HG03575 (cell line): ENCODE measurements at regions not wholly inside any gene's neighbourhood (a gene's known extent, or its start where the extent isn't known, plus 50 kb on each side); places are given as distances from the start of the nearest gene placed in this dataset.

ENCODE experiments used
- ATAC-seq: cut with Tn5 transposase; IDR thresholded peaks from one replicate; pipeline ENCODE4 v1.9.1; 2021; ENCODE audit not compliant: unreplicated experiment, insufficient number of reproducible peaks, low FRiP score; ENCODE audit errors: extremely low read depth

DNA sequence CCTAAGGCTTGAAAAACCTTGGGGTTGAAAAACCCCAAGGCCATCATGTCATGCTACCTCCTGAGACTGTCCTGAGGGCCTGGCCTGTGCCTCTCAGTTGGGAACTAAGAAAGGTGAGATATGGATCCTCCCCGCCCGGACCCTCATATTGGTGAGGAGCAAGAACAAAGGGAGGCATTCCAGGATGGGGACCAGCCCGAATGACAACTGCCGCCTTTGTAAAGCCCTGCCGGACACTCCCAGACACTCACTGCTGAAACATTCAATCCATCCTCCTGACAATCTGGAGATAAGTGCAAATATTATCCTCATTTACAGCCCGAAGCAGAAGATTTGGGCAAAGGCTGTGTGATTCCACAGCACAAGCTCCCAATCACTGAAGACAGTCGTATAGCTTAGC lies 298.3 kb downstream of the NSG2 start:
- no peak for ATAC-seq

DNA sequence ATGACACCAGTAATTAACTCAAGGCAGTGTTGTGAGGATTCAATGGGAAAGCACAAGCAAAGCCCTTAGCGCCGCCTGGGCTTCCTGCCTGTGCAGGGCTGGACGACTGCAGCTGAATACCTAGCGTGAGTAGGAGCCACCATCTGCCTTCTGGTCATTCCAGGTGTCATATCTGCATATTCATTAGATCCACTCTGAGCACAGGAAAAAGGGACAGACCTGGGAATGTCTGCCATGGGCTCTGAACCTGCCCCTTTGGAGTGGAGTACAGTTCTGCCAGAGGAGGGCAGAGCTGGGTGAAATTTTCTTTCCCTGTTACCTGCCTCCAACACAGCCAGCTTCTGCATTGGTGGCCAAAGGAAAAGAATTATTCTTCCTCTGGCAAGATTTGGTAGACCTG lies 298.8 kb downstream of the NSG2 start:
- ATAC-seq: no peak

DNA sequence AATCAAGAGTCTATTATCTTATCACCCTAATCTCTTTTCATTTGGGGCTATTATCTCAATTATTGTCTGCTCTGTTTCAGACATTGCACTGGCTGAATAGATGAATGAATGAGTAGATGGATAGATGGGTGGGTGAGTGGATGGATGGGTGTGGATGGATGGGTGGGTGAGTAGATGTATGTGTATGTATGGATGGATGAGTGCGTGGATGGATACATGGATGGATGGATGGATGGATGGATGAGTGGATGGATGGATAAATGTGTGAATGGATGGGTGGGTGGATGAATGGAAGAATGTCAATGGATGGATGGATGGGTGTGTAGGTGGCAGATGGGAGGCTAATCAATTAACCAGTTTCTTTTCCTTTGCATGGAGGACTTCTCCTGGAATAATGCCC lies 301.7 kb downstream of the NSG2 start:
- ATAC-seq: no peak

- no peak for ATAC-seq
These were observed 302.9 kb downstream of the NSG2 start for GRCh38 chr5:174348311-174348981.

GRCh38 chr5:174352681-174353080 lies 307.2 kb downstream of the NSG2 start:
- ATAC-seq: no peak

DNA sequence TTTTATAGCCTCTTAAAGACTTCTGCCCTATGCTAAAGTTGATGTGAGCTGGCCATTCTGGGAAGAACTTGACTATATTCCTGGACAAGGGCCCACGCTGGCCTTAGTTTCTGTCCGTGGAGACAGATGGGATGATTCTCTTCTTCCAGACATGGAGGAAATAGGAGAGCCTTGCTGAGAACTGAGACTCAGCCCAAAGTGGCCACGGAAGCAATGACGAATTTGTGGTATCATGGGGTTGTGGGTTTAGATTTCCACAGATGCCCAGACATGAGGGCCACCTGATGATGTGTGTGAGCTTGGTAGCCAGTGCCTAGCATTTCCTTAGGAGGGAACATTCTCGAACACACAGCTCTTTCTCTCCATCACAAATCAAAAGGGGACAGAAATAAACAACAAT lies 309.1 kb downstream of the NSG2 start:
- no peak for ATAC-seq

- no peak for ATAC-seq
These were observed 309.7 kb downstream of the NSG2 start for GRCh38 chr5:174355208-174355612.

DNA sequence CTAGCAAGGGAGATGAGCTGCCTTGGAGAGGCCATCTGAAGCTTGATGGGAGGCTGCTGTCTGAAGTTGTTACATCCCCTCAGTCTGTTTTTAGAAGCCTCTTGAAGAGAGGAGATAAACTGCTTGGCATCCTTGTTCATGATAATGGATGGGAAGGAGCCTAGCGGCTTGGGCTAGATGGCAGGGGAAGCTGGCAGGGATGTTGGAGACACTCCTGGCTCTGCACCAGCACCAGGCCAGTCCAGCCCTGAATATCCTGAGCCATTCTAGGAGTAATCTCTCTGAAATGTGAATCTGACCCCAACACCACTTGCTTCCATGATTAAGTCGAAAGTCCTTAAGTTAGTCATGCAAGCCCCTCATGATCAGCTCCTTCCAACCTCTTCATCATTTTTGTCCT lies 310.5 kb downstream of the NSG2 start:
- ATAC-seq: no peak

GRCh38 chr5:174356536-174356935 lies 311.0 kb downstream of the NSG2 start:
- ATAC-seq: no peak

DNA sequence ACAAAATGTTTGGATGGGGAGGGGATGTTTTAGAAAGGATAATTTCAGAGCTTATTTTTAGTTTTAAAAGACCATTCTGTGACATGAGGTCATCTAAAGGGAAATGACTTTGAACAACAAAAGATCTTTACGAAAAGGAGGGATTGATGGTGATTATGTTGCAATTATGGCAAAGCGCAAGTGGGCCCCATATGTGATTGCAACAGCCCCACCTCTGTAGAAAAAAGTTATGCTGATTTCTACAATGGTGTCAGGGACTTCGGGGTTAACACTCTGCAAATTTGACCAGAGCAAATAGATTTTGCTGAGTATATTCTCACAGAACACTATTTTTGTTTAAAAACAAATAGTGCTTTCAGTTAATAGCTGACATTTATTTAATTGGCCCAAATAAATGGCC lies 312.8 kb downstream of the NSG2 start:
- ATAC-seq: no peak

DNA sequence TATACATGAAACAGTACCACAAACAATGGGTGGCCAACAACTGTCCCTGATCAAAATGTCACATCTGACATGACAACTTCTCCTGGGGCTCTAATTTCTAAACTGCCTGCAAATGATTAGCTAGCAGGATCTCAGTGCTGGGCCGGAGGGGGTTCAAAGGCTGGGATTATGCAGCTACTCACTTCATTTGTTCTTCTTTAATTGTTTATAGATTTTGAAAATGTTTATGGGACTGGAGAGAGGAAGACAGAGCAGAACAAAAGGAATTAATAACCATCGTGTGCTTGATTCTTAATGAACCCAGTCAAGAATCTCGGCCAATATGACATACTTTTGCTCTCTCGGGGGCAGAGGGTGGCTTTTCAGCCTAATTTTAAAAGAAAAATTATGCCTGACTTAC lies 313.6 kb downstream of the NSG2 start:
- ATAC-seq: no peak

DNA sequence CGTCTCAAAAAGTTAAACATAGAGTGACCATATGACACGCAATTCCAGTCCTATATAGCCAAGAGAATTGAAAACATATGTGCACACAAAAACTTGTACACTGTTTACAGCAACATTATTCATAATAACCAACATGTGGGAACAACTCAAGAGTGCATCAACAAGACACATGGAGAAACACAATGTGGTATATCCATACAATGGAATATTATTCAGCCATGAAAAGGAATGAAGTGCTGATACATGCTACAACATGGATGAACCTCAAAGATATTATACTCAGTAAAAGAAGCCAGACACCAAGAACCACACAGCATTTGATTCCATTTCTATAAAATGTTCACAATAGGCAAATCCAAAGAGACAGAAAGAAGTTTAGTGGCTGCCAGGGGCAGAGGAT lies 317.0 kb downstream of the NSG2 start:
- ATAC-seq: no peak

GRCh38 chr5:174363934-174364333 lies 318.4 kb downstream of the NSG2 start:
- no peak for ATAC-seq

- no peak for ATAC-seq
These were observed 319.2 kb downstream of the NSG2 start for GRCh38 chr5:174364676-174365075.

DNA sequence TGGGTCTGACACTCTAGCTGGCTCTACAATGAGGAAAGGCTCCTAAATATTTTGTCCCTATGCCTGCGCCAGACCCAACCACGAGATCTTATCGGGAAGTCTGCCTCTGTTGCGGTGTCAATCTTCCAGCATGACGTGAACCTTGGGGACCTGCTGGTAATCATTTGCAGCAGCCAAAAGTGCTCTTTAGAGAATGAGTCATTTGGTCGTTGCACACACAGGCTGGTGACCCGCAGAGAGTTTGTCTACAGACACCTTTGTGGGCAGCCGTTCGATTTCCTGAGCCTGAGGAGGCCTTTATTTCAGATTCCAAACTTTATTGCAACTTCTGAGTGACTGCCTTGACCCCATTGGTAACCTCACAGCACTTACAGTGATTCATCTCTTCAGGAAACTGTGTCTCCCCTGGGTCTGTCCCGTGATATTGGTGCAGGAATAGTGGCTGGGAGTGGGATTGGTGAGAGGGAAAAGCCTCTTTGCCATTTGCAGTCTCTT lies 326.1 kb downstream of the NSG2 start:
- ATAC-seq: no peak

DNA sequence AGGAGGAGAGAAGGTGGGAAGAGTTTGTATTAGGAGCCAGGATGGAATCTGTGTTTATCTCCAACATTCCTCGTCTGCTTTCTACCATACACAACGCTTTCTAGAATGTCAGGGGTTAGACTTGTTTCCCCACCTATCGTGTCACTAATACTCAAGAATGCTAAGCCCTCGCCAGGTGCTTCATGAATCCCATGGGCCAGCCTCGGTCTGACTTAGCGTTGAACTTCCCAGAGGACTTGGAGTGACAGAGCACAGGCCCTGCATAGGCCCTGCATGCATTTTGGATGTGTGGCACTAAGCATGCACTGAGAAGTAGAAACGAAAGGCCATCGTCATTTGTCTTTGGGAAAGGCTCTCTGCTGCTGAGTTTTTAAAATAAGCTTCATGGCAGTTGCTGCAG lies 328.7 kb downstream of the NSG2 start:
- ATAC-seq: no peak

- ATAC-seq: no peak
These were observed 330.6 kb downstream of the NSG2 start for GRCh38 chr5:174376056-174376455.

- ATAC-seq: no peak
These were observed 331.3 kb downstream of the NSG2 start for GRCh38 chr5:174376726-174377373.

DNA sequence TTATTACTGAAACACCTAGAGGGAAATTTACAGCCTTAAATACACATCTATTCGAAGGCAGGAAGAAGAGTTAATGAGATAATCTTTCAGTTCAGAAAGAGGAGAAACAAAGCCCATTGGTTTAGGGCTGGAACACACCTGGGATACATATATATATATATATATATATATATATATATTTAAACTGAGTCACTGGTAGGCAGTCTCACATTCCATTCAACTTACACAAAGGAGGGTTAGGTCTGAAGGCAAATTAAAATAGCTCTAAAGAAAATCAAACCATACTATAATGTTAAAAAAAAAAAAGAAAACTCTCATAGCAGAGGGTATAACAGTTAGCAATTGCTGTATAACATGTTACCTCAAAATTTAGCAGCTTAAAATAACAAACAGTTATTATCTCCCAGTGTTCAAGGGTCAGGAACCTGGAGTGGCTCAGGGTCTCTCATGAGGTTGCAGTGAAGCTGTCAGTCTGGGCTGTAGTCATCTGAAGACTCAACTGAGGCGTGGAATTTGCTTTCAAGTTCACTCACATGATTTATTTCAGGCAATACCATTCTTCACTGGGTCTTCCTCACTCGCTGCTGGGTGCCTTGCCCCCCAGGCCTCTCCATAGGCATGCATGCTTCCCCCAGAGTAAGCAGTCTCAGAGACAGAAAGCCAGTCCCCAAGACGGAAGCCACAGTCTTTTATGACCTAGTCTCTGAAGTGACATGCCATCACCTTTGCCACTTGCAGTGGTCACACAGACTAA lies 332.8 kb downstream of the NSG2 start:
- no peak for ATAC-seq

DNA sequence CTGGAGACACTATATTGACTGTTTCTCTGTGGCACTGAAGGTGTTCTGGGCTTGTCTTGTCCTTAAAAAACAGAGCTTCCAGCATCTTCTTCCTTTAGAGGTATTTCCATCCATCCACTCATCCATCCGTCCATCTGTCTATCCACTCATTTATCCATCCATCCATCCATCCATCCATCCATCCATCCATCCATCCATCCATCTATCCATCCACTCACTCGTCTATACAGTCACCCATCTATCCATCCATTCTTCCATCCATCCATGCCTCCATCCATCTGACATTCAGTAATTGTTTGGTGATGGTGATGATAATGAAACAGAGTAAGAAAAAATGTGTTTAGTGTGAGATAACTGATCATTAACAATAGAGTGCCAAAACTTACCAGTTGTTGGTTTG lies 334.8 kb downstream of the NSG2 start:
- no peak for ATAC-seq
